GM23338 (cell line): ENCODE measurements at regions not wholly inside any gene's neighbourhood (a gene's known extent, or its start where the extent isn't known, plus 50 kb on each side); places are given as distances from the start of the nearest gene placed in this dataset.

Experiments used
- ATAC-seq: fragments of 200-7000 bp; cut with Tn5 transposase; 3 replicates; pipeline ENCODE4 v1.9.1; 2020
- DNase-seq: peaks from one replicate; pipeline ENCODE4 v3.0.0-alpha.2; 2015; ENCODE audit warnings: low spot score
- H2AFZ ChIP-seq: fragments of 200-600 bp; sonication (generic); 2 replicates; pipeline ENCODE4 v1.8.0; 2016; ENCODE audit warnings: antibody characterized with exemption, mild to moderate bottlenecking, moderate library complexity
- H3F3A ChIP-seq: fragments of 200-600 bp; sonication (generic); replicated peaks from 2 replicates; pipeline ENCODE4 v1.8.0; 2017; ENCODE audit warnings: antibody characterized with exemption, mixed run types, low read depth
- H3K27ac ChIP-seq: fragments of 200-600 bp; sonication (generic); 2 replicates; pipeline ENCODE4 v1.6.1; 2016; ENCODE audit warnings: low read depth
- H3K27me3 ChIP-seq: fragments of 200-600 bp; sonication (generic); 2 replicates; pipeline ENCODE4 v1.8.0; 2016; ENCODE audit warnings: mild to moderate bottlenecking, mixed run types, moderate library complexity; ENCODE audit not compliant: insufficient read depth
- H3K36me3 ChIP-seq: fragments of 200-600 bp; sonication (generic); 2 replicates; pipeline ENCODE4 v1.8.0; 2016; ENCODE audit warnings: mild to moderate bottlenecking; ENCODE audit not compliant: insufficient read depth
- H3K4me1 ChIP-seq: fragments of 200-600 bp; sonication (generic); 2 replicates; pipeline ENCODE4 v1.8.0; 2016; ENCODE audit warnings: mild to moderate bottlenecking, moderate library complexity; ENCODE audit not compliant: insufficient read depth
- H3K4me2 ChIP-seq: fragments of 200-600 bp; sonication (generic); 2 replicates; pipeline ENCODE4 v1.7.1; 2017; ENCODE audit warnings: mixed run types
- H3K4me3 ChIP-seq: fragments of 200-600 bp; sonication (generic); 2 replicates; pipeline ENCODE4 v1.6.1; 2016; ENCODE audit warnings: mixed run types
- H3K79me2 ChIP-seq: fragments of 200-600 bp; sonication (generic); replicated peaks from 2 replicates; pipeline ENCODE4 v1.8.0; 2017; ENCODE audit warnings: mild to moderate bottlenecking; ENCODE audit not compliant: insufficient read depth
- H3K9me2 ChIP-seq: fragments of 200-600 bp; sonication (generic); 2 replicates; pipeline ENCODE4 v1.8.0; 2017; ENCODE audit not compliant: insufficient read depth
- H4K20me1 ChIP-seq: fragments of 200-600 bp; sonication (generic); replicated peaks from 2 replicates; pipeline ENCODE4 v1.8.0; 2017; ENCODE audit warnings: mild to moderate bottlenecking; ENCODE audit not compliant: insufficient read depth
- H3K27ac Mint-ChIP-seq: 2 replicates; pipeline ENCODE4 v1.8.0; 2020; ENCODE audit warnings: inconsistent platforms, mild to moderate bottlenecking, moderate library complexity, mixed read lengths
- H3K27me3 Mint-ChIP-seq: 3 replicates; pipeline ENCODE4 v1.8.0; 2022; ENCODE audit warnings: low read depth, mild to moderate bottlenecking, moderate library complexity, mixed read lengths, inconsistent platforms; ENCODE audit not compliant: insufficient read depth, poor library complexity
- H3K36me3 Mint-ChIP-seq: 3 replicates; pipeline ENCODE4 v1.8.0; 2021; ENCODE audit warnings: low read depth, mild to moderate bottlenecking, inconsistent platforms, moderate library complexity, mixed read lengths
- H3K4me1 Mint-ChIP-seq: 3 replicates; pipeline ENCODE4 v1.8.0; 2020; ENCODE audit warnings: mild to moderate bottlenecking, inconsistent platforms, mixed read lengths
- H3K4me3 Mint-ChIP-seq: 3 replicates; pipeline ENCODE4 v1.8.0; 2021; ENCODE audit warnings: moderate library complexity, mild to moderate bottlenecking, inconsistent platforms, mixed read lengths
- H3K9me3 Mint-ChIP-seq: 3 replicates; pipeline ENCODE4 v1.8.0; 2020; ENCODE audit warnings: moderate library complexity, mild to moderate bottlenecking, inconsistent platforms, mixed read lengths
- CREB1 ChIP-seq: fragments of 250-450 bp; sonication (Bioruptor Pico); IDR thresholded peaks from 2 replicates; pipeline ENCODE4 v1.5.0; 2020; ENCODE audit warnings: low read depth, mild to moderate bottlenecking, moderate library complexity
- EZH2 ChIP-seq: fragments of 200-600 bp; sonication (generic); IDR thresholded peaks from one replicate; pipeline ENCODE4 v1.8.0; 2017; ENCODE audit warnings: antibody characterized with exemption, mild to moderate bottlenecking, low read depth; ENCODE audit not compliant: unreplicated experiment
- EZH2phosphoT487 ChIP-seq: fragments of 200-600 bp; sonication (generic); IDR thresholded peaks from one replicate; pipeline ENCODE4 v1.8.1; 2018; ENCODE audit warnings: antibody characterized with exemption; ENCODE audit not compliant: unreplicated experiment
- JUNB ChIP-seq: IDR thresholded peaks from one replicate; pipeline ENCODE4 v1.6.1; 2016; ENCODE audit warnings: antibody characterized with exemption; ENCODE audit not compliant: unreplicated experiment
- NANOG ChIP-seq: IDR thresholded peaks from 2 replicates; pipeline ENCODE4 v1.6.1; 2016; ENCODE audit warnings: antibody characterized with exemption, borderline replicate concordance
- POLR2AphosphoS5 ChIP-seq: IDR thresholded peaks from 2 replicates; pipeline ENCODE4 v1.6.1; 2016; ENCODE audit warnings: antibody characterized with exemption, low read depth
- STAT1 ChIP-seq: IDR thresholded peaks from one replicate; pipeline ENCODE4 v1.6.1; 2016; ENCODE audit warnings: antibody characterized with exemption; ENCODE audit not compliant: unreplicated experiment
- ZNF114 ChIP-seq: fragments of 250-450 bp; sonication (Bioruptor Pico); IDR thresholded peaks from 2 replicates; pipeline ENCODE4 v1.5.0; 2020; ENCODE audit warnings: mild to moderate bottlenecking, moderate library complexity
- ZNF331 ChIP-seq: fragments of 250-450 bp; sonication (Bioruptor Pico); IDR thresholded peaks from 2 replicates; pipeline ENCODE4 v1.5.0; 2020; ENCODE audit warnings: low read depth, mild to moderate bottlenecking, moderate library complexity
- TF ChIP-seq, protein P1 (sequence below): fragments of 250-450 bp; sonication (Bioruptor Pico); IDR thresholded peaks from 2 replicates; pipeline ENCODE4 v1.5.0; 2020; ENCODE audit warnings: mild to moderate bottlenecking, moderate library complexity
- TF ChIP-seq, protein P2 (sequence below): IDR thresholded peaks from 2 replicates; pipeline ENCODE4 v1.6.1; 2016; ENCODE audit warnings: antibody characterized with exemption
- TF ChIP-seq, protein P3 (sequence below): IDR thresholded peaks from one replicate; pipeline ENCODE4 v1.6.1; 2018; ENCODE audit warnings: antibody characterized with exemption; ENCODE audit not compliant: unreplicated experiment
- TF ChIP-seq, protein P4 (sequence below), 2 experiments: fragments of 200-600 bp in 1 of 2; sonication (generic) in 1 of 2; conservative IDR thresholded peaks; 2 replicates each; pipeline versions ENCODE4 v1.5.1 to v1.6.1; 2016 to 2017; ENCODE audit warnings: antibody characterized with exemption in 2 of 2, low read depth in 2 of 2, mild to moderate bottlenecking in 2 of 2, moderate library complexity in 1 of 2

DNA sequence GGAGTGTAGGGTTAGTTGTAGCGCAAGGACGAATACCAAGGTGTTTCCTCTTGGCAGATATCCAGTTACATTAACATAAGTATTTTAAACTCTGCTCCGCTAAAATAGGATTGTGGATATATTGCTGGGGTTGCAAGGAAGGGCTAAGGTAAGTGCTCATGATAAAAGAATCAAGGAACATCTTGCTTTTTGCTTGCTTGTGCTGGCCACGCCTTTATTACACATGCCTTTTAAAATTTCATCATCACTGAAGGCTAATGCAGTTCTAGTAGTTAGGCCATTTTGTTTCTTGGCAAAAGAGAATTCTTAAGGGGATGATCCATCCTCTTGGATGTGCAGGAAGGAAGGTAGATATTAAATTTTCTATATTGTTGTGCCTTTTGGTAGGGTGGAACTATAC, 415.6 kb upstream of the TPM1 start:
- Histone ChIP-seq H3F3A (no peaks in the 10 kb centered on the region), H3K4me2 (no peak overlapping the region), H3K4me1 (no peaks in the 10 kb centered on the region; the same call in 1 of the 2 replicates), H3K79me2 (no peaks in the 10 kb centered on the region), H3K27me3 (no peaks in the 10 kb centered on the region), H3K4me3 (no peak overlapping the region), H3K27ac (no peak overlapping the region), H3K36me3 (no peaks in the 10 kb centered on the region), H3K9me2 (no peaks in the 10 kb centered on the region), H4K20me1 (no peaks in the 10 kb centered on the region; the same call in 1 of the 2 replicates), H2AFZ (no peak overlapping the region)
- no peak overlapping the region for H3K27ac Mint-ChIP-seq
- H3K36me3 Mint-ChIP-seq = no peaks in the 10 kb centered on the region
- DNase-seq = no peak
- ATAC-seq = no peak
- H3K9me3 Mint-ChIP-seq = no peaks in the 10 kb centered on the region; the same call in 2 of the 3 replicates
- H3K4me3 Mint-ChIP-seq = no peak overlapping the region
- no peaks in the 10 kb centered on the region for H3K27me3 Mint-ChIP-seq
- H3K4me1 Mint-ChIP-seq = peaks cover 15% of the 10 kb centered on the region
- TF ChIP-seq STAT1 (no peak), POLR2AphosphoS5 (no peak), JUNB (no peak), EZH2phosphoT487 (no peak), CREB1 (CRISPR knock-in tag) (no peak), ZNF114 (CRISPR knock-in tag) (no peak), EZH2 (no peak), NANOG (no peak), ZNF331 (CRISPR knock-in tag) (no peak)
- TF ChIP-seq, protein P1, sequence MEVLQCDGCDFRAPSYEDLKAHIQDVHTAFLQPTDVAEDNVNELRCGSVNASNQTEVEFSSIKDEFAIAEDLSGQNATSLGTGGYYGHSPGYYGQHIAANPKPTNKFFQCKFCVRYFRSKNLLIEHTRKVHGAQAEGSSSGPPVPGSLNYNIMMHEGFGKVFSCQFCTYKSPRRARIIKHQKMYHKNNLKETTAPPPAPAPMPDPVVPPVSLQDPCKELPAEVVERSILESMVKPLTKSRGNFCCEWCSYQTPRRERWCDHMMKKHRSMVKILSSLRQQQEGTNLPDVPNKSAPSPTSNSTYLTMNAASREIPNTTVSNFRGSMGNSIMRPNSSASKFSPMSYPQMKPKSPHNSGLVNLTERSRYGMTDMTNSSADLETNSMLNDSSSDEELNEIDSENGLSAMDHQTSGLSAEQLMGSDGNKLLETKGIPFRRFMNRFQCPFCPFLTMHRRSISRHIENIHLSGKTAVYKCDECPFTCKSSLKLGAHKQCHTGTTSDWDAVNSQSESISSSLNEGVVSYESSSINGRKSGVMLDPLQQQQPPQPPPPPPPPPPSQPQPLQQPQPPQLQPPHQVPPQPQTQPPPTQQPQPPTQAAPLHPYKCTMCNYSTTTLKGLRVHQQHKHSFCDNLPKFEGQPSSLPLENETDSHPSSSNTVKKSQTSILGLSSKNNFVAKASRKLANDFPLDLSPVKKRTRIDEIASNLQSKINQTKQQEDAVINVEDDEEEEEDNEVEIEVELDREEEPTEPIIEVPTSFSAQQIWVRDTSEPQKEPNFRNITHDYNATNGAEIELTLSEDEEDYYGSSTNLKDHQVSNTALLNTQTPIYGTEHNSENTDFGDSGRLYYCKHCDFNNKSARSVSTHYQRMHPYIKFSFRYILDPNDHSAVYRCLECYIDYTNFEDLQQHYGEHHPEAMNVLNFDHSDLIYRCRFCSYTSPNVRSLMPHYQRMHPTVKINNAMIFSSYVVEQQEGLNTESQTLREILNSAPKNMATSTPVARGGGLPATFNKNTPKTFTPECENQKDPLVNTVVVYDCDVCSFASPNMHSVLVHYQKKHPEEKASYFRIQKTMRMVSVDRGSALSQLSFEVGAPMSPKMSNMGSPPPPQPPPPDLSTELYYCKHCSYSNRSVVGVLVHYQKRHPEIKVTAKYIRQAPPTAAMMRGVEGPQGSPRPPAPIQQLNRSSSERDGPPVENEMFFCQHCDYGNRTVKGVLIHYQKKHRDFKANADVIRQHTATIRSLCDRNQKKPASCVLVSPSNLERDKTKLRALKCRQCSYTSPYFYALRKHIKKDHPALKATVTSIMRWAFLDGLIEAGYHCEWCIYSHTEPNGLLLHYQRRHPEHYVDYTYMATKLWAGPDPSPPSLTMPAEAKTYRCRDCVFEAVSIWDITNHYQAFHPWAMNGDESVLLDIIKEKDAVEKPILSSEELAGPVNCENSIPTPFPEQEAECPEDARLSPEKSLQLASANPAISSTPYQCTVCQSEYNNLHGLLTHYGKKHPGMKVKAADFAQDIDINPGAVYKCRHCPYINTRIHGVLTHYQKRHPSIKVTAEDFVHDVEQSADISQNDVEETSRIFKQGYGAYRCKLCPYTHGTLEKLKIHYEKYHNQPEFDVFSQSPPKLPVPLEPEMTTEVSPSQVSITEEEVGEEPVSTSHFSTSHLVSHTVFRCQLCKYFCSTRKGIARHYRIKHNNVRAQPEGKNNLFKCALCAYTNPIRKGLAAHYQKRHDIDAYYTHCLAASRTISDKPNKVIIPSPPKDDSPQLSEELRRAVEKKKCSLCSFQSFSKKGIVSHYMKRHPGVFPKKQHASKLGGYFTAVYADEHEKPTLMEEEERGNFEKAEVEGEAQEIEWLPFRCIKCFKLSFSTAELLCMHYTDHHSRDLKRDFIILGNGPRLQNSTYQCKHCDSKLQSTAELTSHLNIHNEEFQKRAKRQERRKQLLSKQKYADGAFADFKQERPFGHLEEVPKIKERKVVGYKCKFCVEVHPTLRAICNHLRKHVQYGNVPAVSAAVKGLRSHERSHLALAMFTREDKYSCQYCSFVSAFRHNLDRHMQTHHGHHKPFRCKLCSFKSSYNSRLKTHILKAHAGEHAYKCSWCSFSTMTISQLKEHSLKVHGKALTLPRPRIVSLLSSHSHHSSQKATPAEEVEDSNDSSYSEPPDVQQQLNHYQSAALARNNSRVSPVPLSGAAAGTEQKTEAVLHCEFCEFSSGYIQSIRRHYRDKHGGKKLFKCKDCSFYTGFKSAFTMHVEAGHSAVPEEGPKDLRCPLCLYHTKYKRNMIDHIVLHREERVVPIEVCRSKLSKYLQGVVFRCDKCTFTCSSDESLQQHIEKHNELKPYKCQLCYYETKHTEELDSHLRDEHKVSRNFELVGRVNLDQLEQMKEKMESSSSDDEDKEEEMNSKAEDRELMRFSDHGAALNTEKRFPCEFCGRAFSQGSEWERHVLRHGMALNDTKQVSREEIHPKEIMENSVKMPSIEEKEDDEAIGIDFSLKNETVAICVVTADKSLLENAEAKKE = no peak
- TF ChIP-seq, protein P2, sequence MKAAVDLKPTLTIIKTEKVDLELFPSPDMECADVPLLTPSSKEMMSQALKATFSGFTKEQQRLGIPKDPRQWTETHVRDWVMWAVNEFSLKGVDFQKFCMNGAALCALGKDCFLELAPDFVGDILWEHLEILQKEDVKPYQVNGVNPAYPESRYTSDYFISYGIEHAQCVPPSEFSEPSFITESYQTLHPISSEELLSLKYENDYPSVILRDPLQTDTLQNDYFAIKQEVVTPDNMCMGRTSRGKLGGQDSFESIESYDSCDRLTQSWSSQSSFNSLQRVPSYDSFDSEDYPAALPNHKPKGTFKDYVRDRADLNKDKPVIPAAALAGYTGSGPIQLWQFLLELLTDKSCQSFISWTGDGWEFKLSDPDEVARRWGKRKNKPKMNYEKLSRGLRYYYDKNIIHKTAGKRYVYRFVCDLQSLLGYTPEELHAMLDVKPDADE = no peak
- TF ChIP-seq, protein P3, sequence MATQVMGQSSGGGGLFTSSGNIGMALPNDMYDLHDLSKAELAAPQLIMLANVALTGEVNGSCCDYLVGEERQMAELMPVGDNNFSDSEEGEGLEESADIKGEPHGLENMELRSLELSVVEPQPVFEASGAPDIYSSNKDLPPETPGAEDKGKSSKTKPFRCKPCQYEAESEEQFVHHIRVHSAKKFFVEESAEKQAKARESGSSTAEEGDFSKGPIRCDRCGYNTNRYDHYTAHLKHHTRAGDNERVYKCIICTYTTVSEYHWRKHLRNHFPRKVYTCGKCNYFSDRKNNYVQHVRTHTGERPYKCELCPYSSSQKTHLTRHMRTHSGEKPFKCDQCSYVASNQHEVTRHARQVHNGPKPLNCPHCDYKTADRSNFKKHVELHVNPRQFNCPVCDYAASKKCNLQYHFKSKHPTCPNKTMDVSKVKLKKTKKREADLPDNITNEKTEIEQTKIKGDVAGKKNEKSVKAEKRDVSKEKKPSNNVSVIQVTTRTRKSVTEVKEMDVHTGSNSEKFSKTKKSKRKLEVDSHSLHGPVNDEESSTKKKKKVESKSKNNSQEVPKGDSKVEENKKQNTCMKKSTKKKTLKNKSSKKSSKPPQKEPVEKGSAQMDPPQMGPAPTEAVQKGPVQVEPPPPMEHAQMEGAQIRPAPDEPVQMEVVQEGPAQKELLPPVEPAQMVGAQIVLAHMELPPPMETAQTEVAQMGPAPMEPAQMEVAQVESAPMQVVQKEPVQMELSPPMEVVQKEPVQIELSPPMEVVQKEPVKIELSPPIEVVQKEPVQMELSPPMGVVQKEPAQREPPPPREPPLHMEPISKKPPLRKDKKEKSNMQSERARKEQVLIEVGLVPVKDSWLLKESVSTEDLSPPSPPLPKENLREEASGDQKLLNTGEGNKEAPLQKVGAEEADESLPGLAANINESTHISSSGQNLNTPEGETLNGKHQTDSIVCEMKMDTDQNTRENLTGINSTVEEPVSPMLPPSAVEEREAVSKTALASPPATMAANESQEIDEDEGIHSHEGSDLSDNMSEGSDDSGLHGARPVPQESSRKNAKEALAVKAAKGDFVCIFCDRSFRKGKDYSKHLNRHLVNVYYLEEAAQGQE = no peak
- TF ChIP-seq, protein P4, sequence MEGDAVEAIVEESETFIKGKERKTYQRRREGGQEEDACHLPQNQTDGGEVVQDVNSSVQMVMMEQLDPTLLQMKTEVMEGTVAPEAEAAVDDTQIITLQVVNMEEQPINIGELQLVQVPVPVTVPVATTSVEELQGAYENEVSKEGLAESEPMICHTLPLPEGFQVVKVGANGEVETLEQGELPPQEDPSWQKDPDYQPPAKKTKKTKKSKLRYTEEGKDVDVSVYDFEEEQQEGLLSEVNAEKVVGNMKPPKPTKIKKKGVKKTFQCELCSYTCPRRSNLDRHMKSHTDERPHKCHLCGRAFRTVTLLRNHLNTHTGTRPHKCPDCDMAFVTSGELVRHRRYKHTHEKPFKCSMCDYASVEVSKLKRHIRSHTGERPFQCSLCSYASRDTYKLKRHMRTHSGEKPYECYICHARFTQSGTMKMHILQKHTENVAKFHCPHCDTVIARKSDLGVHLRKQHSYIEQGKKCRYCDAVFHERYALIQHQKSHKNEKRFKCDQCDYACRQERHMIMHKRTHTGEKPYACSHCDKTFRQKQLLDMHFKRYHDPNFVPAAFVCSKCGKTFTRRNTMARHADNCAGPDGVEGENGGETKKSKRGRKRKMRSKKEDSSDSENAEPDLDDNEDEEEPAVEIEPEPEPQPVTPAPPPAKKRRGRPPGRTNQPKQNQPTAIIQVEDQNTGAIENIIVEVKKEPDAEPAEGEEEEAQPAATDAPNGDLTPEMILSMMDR (conservative IDR thresholded peaks at IDR 0.05; ENCODE audit: low read depth in 2 of 2) = no peak
